SK-N-DZ (cell line): ENCODE measurements at regions not wholly inside any gene's neighbourhood (a gene's known extent, or its start where the extent isn't known, plus 50 kb on each side); places are given as distances from the start of the nearest gene placed in this dataset.

Source experiments
- DNase-seq: peaks from one replicate; pipeline ENCODE4 v3.0.0-alpha.2; 2015; ENCODE audit warnings: low spot score

- no peak for DNase-seq
Observed at GRCh38 chr18:64992654-64993053, 758.2 kb upstream of the CDH7 start.

GRCh38 chr18:64991102-64991501 is 759.7 kb upstream of the CDH7 start:
- DNase-seq: no peak

- no peak for DNase-seq
Observed at GRCh38 chr18:64986906-64987495, 763.8 kb upstream of the CDH7 start.

GRCh38 chr18:64983497-64984238 is 767.1 kb upstream of the CDH7 start:
- DNase-seq: no peak

- DNase-seq: no peak
Observed at GRCh38 chr18:64982414-64983055, 768.3 kb upstream of the CDH7 start.

- no peak for DNase-seq
Observed at GRCh38 chr18:64981915-64982314, 768.9 kb upstream of the CDH7 start.

- DNase-seq: no peak
Observed at GRCh38 chr18:64979791-64980190, 771.0 kb upstream of the CDH7 start.

- DNase-seq: no peak
Observed at GRCh38 chr18:64974391-64975125, 776.3 kb upstream of the CDH7 start.

GRCh38 chr18:64972545-64972944 is 778.3 kb upstream of the CDH7 start:
- peak; percentile 37 for DNase-seq

- DNase-seq: no peak
Observed at GRCh38 chr18:64966667-64967066, 784.1 kb upstream of the CDH7 start.

GRCh38 chr18:64956465-64956864 is 794.3 kb upstream of the CDH7 start:
- no peak for DNase-seq

- no peak for DNase-seq
Observed at GRCh38 chr18:64949885-64950284, 800.9 kb upstream of the CDH7 start.

GRCh38 chr18:64936671-64937070 is 787.8 kb upstream of the LINC00305 start:
- DNase-seq: no peak

- no peak for DNase-seq
Observed at GRCh38 chr18:64929036-64929435, 780.1 kb upstream of the LINC00305 start.

- DNase-seq: peak; percentile 4
Observed at GRCh38 chr18:64919971-64920570, 771.2 kb upstream of the LINC00305 start.

- no peak for DNase-seq
Observed at GRCh38 chr18:64918851-64919250, 770.0 kb upstream of the LINC00305 start.

GRCh38 chr18:64893349-64893748 is 744.5 kb upstream of the LINC00305 start:
- DNase-seq: no peak

- DNase-seq: no peak
Observed at GRCh38 chr18:64888956-64889355, 740.1 kb upstream of the LINC00305 start.

GRCh38 chr18:64886995-64887394 is 738.1 kb upstream of the LINC00305 start:
- DNase-seq: no peak

- DNase-seq: no peak
Observed at GRCh38 chr18:64882896-64883295, 734.0 kb upstream of the LINC00305 start.

GRCh38 chr18:64876833-64877232 is 727.9 kb upstream of the LINC00305 start:
- no peak for DNase-seq
